GM19467 (cell line): ENCODE measurements at regions not wholly inside any gene's neighbourhood (a gene's known extent, or its start where the extent isn't known, plus 50 kb on each side); places are given as distances from the start of the nearest gene placed in this dataset.
"Not testable (repeated sequence)": the region's sequence is repeated elsewhere in the genome, so short reads cannot be mapped to it uniquely, and the experiment has no call there.

Experiments used
- ATAC-seq: cut with Tn5 transposase; IDR thresholded peaks from one replicate; pipeline ENCODE4 v1.9.1; 2021; ENCODE audit warnings: mild to moderate bottlenecking, moderate library complexity; ENCODE audit not compliant: unreplicated experiment

GRCh38 chr13:107827840-107828549, 387.3 kb downstream of the LIG4 start:
- ATAC-seq, result no peak

GRCh38 chr13:107824635-107825034, 390.7 kb downstream of the LIG4 start:
- ATAC-seq, result no peak

GRCh38 chr13:107822006-107822405, 393.3 kb downstream of the LIG4 start:
- ATAC-seq, result no peak

GRCh38 chr13:107821492-107821891, 393.8 kb downstream of the LIG4 start:
- no peak for ATAC-seq

GRCh38 chr13:107819071-107819470, 396.3 kb downstream of the LIG4 start:
- no peak for ATAC-seq

- no peak for ATAC-seq
Observed at GRCh38 chr13:107817647-107818287, 397.6 kb downstream of the LIG4 start.

GRCh38 chr13:107812014-107812412, 403.3 kb downstream of the LIG4 start:
- ATAC-seq, result no peak

GRCh38 chr13:107811233-107812013, 403.9 kb downstream of the LIG4 start:
- ATAC-seq, result no peak

GRCh38 chr13:107809125-107809524, 406.2 kb downstream of the LIG4 start:
- no peak for ATAC-seq

- no peak for ATAC-seq
Observed at GRCh38 chr13:107808389-107808788, 406.9 kb downstream of the LIG4 start.

GRCh38 chr13:107807306-107808073, 407.8 kb downstream of the LIG4 start:
- no peak for ATAC-seq

- ATAC-seq, result no peak
Observed at GRCh38 chr13:107806726-107807125, 408.6 kb downstream of the LIG4 start.

- ATAC-seq, result no peak
Observed at GRCh38 chr13:107803822-107804495, 411.4 kb downstream of the LIG4 start.

GRCh38 chr13:107801621-107802020, 413.7 kb downstream of the LIG4 start:
- ATAC-seq, result no peak

GRCh38 chr13:107799001-107799400, 416.3 kb downstream of the LIG4 start:
- no peak for ATAC-seq

- no peak for ATAC-seq
Observed at GRCh38 chr13:107790397-107790796, 424.9 kb downstream of the LIG4 start.

- ATAC-seq, result no peak
Observed at GRCh38 chr13:107788464-107789165, 426.7 kb downstream of the LIG4 start.

GRCh38 chr13:107782646-107783045, 432.7 kb downstream of the LIG4 start:
- ATAC-seq, result not testable (repeated sequence)

GRCh38 chr13:107778094-107778493, 437.2 kb downstream of the LIG4 start:
- ATAC-seq, result no peak

GRCh38 chr13:107770541-107770940, 444.8 kb downstream of the LIG4 start:
- no peak for ATAC-seq
